Karpas-422 (cell line): ENCODE measurements at regions not wholly inside any gene's neighbourhood (a gene's known extent, or its start where the extent isn't known, plus 50 kb on each side); places are given as distances from the start of the nearest gene placed in this dataset.
A peak's percentile ranks its signal among the peaks of the same experiment; 100 is the strongest.

Source experiments
- DNase-seq: peaks from one replicate; pipeline ENCODE4 v3.0.0-alpha.2; 2015
- H2AFZ ChIP-seq: fragments of 200-600 bp; sonication (generic); 2 replicates; pipeline ENCODE4 v1.6.1; 2014; ENCODE audit warnings: antibody characterized with exemption, low read length, mixed read lengths
- H3K27ac ChIP-seq: fragments of 200-600 bp; sonication (generic); 2 replicates; pipeline ENCODE4 v1.5.1; 2014; ENCODE audit warnings: mild to moderate bottlenecking, low read length, moderate library complexity
- H3K27me3 ChIP-seq: fragments of 200-600 bp; sonication (generic); 2 replicates; pipeline ENCODE4 v1.6.1; 2014; ENCODE audit warnings: low read length, mixed read lengths
- H3K36me3 ChIP-seq: fragments of 200-600 bp; sonication (generic); 2 replicates; pipeline ENCODE4 v1.6.1; 2014; ENCODE audit warnings: low read length, mixed read lengths; ENCODE audit not compliant: insufficient read depth
- H3K4me1 ChIP-seq: fragments of 200-600 bp; sonication (generic); 2 replicates; pipeline ENCODE4 v1.6.1; 2014; ENCODE audit warnings: mild to moderate bottlenecking, low read length, mixed read lengths
- H3K4me2 ChIP-seq: fragments of 200-600 bp; sonication (generic); 2 replicates; pipeline ENCODE4 v1.6.1; 2014; ENCODE audit warnings: low read length, low read depth, mild to moderate bottlenecking; ENCODE audit not compliant: poor library complexity, severe bottlenecking
- H3K4me3 ChIP-seq: fragments of 200-600 bp; sonication (generic); 2 replicates; pipeline ENCODE4 v1.5.1; 2014; ENCODE audit warnings: mild to moderate bottlenecking, antibody characterized with exemption, low read length, mixed read lengths
- H3K79me2 ChIP-seq: fragments of 200-600 bp; sonication (generic); 2 replicates; pipeline ENCODE4 v1.6.1; 2014; ENCODE audit warnings: mild to moderate bottlenecking, low read length, mixed read lengths
- H3K9ac ChIP-seq: fragments of 200-600 bp; sonication (generic); 2 replicates; pipeline ENCODE4 v1.6.0; 2014; ENCODE audit warnings: low read length
- H3K9me2 ChIP-seq: fragments of 200-600 bp; sonication (generic), shearing (Covaris generic); replicated peaks from 2 replicates; pipeline ENCODE4 v1.6.0; 2014; ENCODE audit warnings: mild to moderate bottlenecking, low read length, moderate library complexity; ENCODE audit not compliant: insufficient read depth
- H3K9me3 ChIP-seq: fragments of 300-700, 200-600 bp; sonication (generic); 2 replicates; pipeline ENCODE4 v1.6.1; 2014; ENCODE audit warnings: low read length, mixed read lengths
- H4K20me1 ChIP-seq: fragments of 200-600 bp; sonication (generic); 2 replicates; pipeline ENCODE4 v1.6.1; 2014; ENCODE audit warnings: mild to moderate bottlenecking, antibody characterized with exemption, low read length, low read depth; ENCODE audit not compliant: insufficient read depth

- Histone ChIP-seq H3K79me2 (no peaks in the 10 kb centered on the region), H3K9ac (no peak overlapping the region), H3K27ac (no peak overlapping the region), H3K9me2 (no peaks in the 10 kb centered on the region), H3K36me3 (no peaks in the 10 kb centered on the region), H3K27me3 (no peaks in the 10 kb centered on the region), H3K4me2 (no peak overlapping the region), H2AFZ (no peak overlapping the region), H3K4me3 (no peak overlapping the region), H4K20me1 (no peaks in the 10 kb centered on the region), H3K9me3 (no peaks in the 10 kb centered on the region), H3K4me1 (peaks cover 11% of the 10 kb centered on the region)
- DNase-seq = no peak
Observed at GRCh38 chr2:180258579-180258978, 251.5 kb upstream of the CWC22 start.

GRCh38 chr2:180258041-180258537 is 251.0 kb upstream of the CWC22 start:
- Histone ChIP-seq H3K27me3 (no peaks in the 10 kb centered on the region), H3K9ac (no peak overlapping the region), H3K4me2 (no peak overlapping the region), H3K79me2 (no peaks in the 10 kb centered on the region), H3K36me3 (no peaks in the 10 kb centered on the region), H3K9me2 (no peaks in the 10 kb centered on the region), H2AFZ (no peak overlapping the region), H3K4me1 (peaks cover 11% of the 10 kb centered on the region), H3K9me3 (no peaks in the 10 kb centered on the region), H3K4me3 (no peak overlapping the region), H4K20me1 (no peaks in the 10 kb centered on the region), H3K27ac (no peak overlapping the region)
- no peak for DNase-seq

DNA sequence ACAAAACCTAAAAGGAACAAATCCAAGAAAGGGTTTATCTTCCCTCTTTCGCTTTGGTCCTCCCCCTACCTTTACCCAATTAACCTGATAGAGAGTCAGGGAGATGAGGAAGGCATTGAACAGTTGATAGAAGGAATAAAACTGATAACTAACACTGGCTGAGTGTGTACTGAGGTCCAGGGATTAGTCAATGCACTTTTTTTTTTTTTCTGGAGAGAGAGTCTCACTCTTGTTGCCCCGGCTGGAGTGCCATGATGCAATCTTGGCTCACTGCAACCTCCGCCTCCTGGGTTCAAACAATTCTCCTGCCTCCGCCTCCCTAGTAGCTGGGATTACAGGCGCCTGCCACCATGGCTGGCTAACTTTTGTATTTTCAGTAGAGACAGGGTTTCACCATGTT is 250.2 kb upstream of the CWC22 start:
- Histone ChIP-seq H2AFZ (no peak overlapping the region), H3K27me3 (no peaks in the 10 kb centered on the region), H3K9ac (no peak overlapping the region), H3K9me2 (no peaks in the 10 kb centered on the region), H3K9me3 (no peaks in the 10 kb centered on the region), H3K27ac (no peak overlapping the region), H3K4me2 (no peak overlapping the region), H3K4me3 (no peak overlapping the region), H4K20me1 (no peaks in the 10 kb centered on the region), H3K36me3 (no peaks in the 10 kb centered on the region), H3K79me2 (no peaks in the 10 kb centered on the region), H3K4me1 (peaks cover 11% of the 10 kb centered on the region)
- no peak for DNase-seq

GRCh38 chr2:180255981-180256380 is 248.9 kb upstream of the CWC22 start:
- no peaks in the 10 kb centered on the region for H3K27me3 ChIP-seq
- H3K9me3 ChIP-seq = no peaks in the 10 kb centered on the region
- no peak overlapping the region for H3K27ac ChIP-seq
- no peaks in the 10 kb centered on the region for H4K20me1 ChIP-seq
- DNase-seq = no peak
- no peaks in the 10 kb centered on the region for H3K36me3 ChIP-seq
- H2AFZ ChIP-seq = no peak overlapping the region
- no peaks in the 10 kb centered on the region for H3K9me2 ChIP-seq
- H3K4me1 ChIP-seq = peaks cover 11% of the 10 kb centered on the region
- H3K79me2 ChIP-seq = no peaks in the 10 kb centered on the region
- H3K4me2 ChIP-seq = no peak overlapping the region
- no peak overlapping the region for H3K4me3 ChIP-seq
- no peak overlapping the region for H3K9ac ChIP-seq

GRCh38 chr2:180254872-180255271 is 247.8 kb upstream of the CWC22 start:
- Histone ChIP-seq H3K4me3 (no peak overlapping the region), H3K4me2 (no peak overlapping the region), H3K9ac (no peak overlapping the region), H3K9me2 (no peaks in the 10 kb centered on the region), H2AFZ (no peak overlapping the region), H3K4me1 (peaks cover 11% of the 10 kb centered on the region), H3K36me3 (no peaks in the 10 kb centered on the region), H3K79me2 (no peaks in the 10 kb centered on the region), H3K27me3 (no peaks in the 10 kb centered on the region), H4K20me1 (no peaks in the 10 kb centered on the region), H3K27ac (no peak overlapping the region), H3K9me3 (no peaks in the 10 kb centered on the region)
- no peak for DNase-seq

GRCh38 chr2:180247658-180248057 is 240.6 kb upstream of the CWC22 start:
- Histone ChIP-seq H3K4me2 (no peak overlapping the region), H3K9ac (no peak overlapping the region), H3K9me2 (no peaks in the 10 kb centered on the region), H4K20me1 (no peaks in the 10 kb centered on the region), H3K9me3 (no peaks in the 10 kb centered on the region), H3K27me3 (no peaks in the 10 kb centered on the region), H3K36me3 (no peaks in the 10 kb centered on the region), H3K79me2 (no peaks in the 10 kb centered on the region), H3K27ac (no peak overlapping the region), H3K4me3 (no peak overlapping the region), H3K4me1 (no peaks in the 10 kb centered on the region), H2AFZ (no peak overlapping the region)
- DNase-seq = no peak

- no peak overlapping the region for H3K4me3 ChIP-seq
Observed at GRCh38 chr2:180246268-180246667, 239.2 kb upstream of the CWC22 start.

GRCh38 chr2:180240774-180241173 is 233.7 kb upstream of the CWC22 start:
- H3K9me3 ChIP-seq = no peaks in the 10 kb centered on the region
- no peak overlapping the region for H3K27ac ChIP-seq
- no peaks in the 10 kb centered on the region for H3K27me3 ChIP-seq
- H3K4me2 ChIP-seq = no peak overlapping the region
- H3K9me2 ChIP-seq = no peaks in the 10 kb centered on the region
- H3K4me1 ChIP-seq = no peaks in the 10 kb centered on the region
- no peaks in the 10 kb centered on the region for H4K20me1 ChIP-seq
- DNase-seq = peak; percentile 50
- H3K9ac ChIP-seq = no peak overlapping the region
- H3K4me3 ChIP-seq = no peak overlapping the region
- H2AFZ ChIP-seq = no peak overlapping the region
- no peaks in the 10 kb centered on the region for H3K36me3 ChIP-seq
- H3K79me2 ChIP-seq = no peaks in the 10 kb centered on the region

More at GRCh38 chr2:180246268-180246667, 239.2 kb upstream of the CWC22 start:
- Histone ChIP-seq H3K79me2 (no peaks in the 10 kb centered on the region), H2AFZ (no peak overlapping the region), H3K9me2 (no peaks in the 10 kb centered on the region), H3K36me3 (no peaks in the 10 kb centered on the region), H3K4me2 (no peak overlapping the region), H3K9me3 (no peaks in the 10 kb centered on the region), H4K20me1 (no peaks in the 10 kb centered on the region), H3K4me1 (no peaks in the 10 kb centered on the region), H3K9ac (no peak overlapping the region), H3K27me3 (no peaks in the 10 kb centered on the region), H3K27ac (no peak overlapping the region)
- DNase-seq = no peak

- H2AFZ ChIP-seq = no peak overlapping the region
- no peak overlapping the region for H3K27ac ChIP-seq
- no peaks in the 10 kb centered on the region for H3K9me2 ChIP-seq
- no peaks in the 10 kb centered on the region for H3K4me1 ChIP-seq
- no peaks in the 10 kb centered on the region for H3K79me2 ChIP-seq
- H3K4me2 ChIP-seq = no peak overlapping the region
- no peaks in the 10 kb centered on the region for H3K36me3 ChIP-seq
- H3K9me3 ChIP-seq = no peaks in the 10 kb centered on the region
- H4K20me1 ChIP-seq = no peaks in the 10 kb centered on the region
- no peaks in the 10 kb centered on the region for H3K27me3 ChIP-seq
- no peak overlapping the region for H3K4me3 ChIP-seq
- no peak for DNase-seq
- H3K9ac ChIP-seq = no peak overlapping the region
Observed at GRCh38 chr2:180238729-180239128, 231.6 kb upstream of the CWC22 start.
